ELR (cell line): ENCODE measurements at regions not wholly inside any gene's neighbourhood (a gene's known extent, or its start where the extent isn't known, plus 50 kb on each side); places are given as distances from the start of the nearest gene placed in this dataset.
"Not testable (repeated sequence)": the region's sequence is repeated elsewhere in the genome, so short reads cannot be mapped to it uniquely, and the experiment has no call there.

Source experiments
- DNase-seq: peaks from one replicate; pipeline ENCODE4 v3.0.0-alpha.2; 2015; ENCODE audit warnings: low read depth

DNA sequence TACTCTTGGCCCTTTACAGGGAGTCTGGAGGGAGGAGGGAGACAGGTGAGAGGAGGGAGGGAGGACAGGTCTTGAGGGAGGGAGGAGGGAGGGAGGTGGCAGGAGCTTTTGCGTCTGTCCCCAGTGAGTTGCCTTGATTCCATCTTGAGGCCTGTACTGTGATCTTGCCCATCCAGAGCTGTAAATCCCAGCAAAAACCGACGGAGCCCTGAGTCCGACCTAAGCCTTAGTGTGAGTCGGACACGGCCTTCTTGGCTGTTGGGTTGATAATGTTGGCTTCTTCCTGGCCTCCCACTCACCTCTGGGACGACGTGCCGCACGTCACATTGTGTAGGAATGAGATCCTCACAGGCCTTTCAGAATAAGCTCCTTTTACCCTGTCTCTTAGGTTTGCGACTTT, 72.5 kb downstream of the RGS12 start:
- no peak for DNase-seq

DNA sequence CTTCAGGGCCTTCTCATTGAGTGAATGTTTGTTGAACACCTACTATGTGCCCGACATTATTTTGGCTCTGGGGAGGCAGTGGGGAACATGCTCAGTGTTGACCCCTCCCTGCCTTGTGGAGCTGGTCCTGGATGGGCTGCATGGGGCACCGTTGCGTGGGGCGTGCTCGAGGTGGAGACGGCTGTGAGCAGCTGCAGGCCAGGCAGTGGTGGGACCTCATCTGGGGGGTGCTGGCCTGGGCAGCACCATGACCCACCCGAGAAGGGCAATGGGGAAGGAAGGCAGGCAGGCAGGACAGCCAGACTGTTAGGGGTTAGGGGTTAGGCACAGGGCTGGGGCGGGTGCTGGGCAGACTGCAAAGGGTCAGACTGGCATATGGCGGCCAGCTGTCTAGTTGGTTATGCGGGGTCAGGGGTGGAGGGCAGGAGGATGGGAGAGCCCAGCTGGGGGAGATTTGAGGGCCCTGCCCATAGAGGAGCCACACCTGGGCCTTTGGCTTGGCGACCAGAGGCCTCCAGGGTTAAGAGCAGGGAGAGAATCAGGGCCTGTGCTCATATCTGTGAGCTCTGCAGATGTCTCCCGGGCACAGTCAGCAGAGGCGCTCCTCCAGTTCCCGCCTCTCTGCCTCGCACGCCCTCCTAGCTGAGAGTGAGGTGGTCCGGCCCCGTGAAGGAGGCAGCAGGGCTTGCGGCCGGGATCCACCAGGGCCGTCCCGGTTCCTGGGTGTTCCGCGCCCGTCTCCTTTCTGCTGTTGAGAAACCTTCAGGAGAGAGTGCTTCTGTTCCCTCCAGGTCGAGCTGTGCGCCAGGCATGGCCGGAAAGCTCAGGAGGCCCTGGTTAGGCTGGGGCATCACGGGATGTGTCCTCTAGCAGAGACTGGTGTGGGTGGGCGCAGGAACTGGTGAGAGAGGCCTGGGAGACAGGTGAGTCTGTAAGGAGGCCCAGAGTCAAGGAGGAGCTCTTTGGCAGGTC, 73.3 kb downstream of the RGS12 start:
- DNase-seq = no peak

DNA sequence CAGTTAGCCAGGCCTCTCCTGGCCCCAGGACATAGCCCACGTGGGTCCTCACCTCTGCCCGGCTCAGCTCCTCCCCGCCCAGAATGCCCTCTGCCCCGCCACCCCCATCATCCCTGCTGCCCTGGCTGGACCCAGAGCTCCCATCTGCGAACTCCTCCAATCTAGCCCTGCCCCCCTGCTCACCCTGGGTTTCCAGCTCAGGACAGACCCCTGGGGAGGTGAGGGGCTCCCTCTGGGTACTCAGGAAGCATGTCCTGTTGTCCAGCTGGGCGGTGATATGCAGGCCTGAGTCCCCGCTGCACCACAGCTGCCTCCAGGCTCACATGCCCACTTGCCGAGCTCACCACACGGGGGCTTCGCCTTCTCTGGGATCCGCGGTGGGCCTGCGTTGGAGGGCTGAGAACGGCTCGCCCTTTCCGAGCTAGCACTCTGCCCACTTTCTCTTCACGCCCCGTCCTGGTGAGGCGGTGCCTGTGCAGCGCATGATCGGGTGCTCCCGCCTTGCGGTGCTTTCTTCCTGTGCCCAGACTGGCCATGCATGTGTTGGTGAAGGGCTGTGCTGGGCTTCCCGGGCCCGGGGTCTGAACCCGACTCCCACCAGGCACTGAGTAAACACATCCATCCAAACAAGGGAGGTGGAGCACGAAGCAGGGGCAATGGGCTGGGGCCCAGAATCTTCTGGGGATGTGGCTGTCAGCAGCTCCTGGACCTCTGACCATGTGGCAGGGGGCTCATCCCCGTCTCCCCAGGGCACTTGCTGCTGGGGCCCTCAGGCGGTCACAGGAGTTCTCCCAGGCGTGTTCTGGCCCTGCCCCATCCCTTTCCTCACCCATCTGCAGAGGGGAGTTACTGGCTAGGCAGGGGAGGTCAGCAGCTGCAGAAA, 74.3 kb downstream of the RGS12 start:
- DNase-seq = no peak

DNA sequence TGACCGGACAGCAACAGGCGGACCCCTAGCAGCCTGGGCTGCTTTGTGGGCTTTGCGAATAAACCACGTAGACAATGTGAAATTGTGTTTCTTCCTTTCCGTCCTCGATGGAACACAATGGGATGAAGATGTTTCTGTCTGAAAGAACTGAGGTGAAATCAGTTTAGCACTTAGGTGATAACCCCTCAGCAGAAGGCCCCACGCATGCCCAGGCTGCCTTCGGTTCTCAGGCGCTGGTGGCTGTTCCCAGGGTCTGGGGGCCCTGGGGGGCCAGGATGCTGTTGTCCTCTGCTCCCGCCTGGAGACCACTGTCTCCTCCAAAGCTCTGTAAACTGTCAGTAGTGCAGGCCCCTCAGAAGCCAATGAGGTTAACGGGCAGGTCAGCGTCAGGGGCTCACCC, 73.9 kb upstream of the HGFAC start:
- no peak for DNase-seq

DNA sequence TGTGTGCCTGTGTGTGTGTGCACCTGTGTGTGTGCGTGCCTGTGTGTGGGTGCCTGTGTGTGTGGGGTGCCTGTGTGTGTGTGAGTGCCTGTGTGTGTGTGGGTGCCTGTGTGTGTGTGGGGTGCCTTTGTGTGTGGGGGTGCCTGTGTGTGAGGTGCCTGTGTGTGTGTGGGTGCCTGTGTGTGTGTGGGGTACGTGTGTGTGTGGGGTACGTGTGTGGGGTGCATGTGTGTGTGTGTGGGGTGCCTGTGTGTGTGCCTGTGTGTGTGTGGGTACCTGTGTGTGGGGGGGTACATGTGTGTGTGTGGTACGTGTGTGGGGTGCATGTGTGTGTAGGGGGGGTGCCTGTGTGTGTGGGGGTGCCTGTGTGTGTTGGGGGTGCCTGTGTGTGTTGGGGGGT, 73.4 kb upstream of the HGFAC start:
- no peak for DNase-seq

DNA sequence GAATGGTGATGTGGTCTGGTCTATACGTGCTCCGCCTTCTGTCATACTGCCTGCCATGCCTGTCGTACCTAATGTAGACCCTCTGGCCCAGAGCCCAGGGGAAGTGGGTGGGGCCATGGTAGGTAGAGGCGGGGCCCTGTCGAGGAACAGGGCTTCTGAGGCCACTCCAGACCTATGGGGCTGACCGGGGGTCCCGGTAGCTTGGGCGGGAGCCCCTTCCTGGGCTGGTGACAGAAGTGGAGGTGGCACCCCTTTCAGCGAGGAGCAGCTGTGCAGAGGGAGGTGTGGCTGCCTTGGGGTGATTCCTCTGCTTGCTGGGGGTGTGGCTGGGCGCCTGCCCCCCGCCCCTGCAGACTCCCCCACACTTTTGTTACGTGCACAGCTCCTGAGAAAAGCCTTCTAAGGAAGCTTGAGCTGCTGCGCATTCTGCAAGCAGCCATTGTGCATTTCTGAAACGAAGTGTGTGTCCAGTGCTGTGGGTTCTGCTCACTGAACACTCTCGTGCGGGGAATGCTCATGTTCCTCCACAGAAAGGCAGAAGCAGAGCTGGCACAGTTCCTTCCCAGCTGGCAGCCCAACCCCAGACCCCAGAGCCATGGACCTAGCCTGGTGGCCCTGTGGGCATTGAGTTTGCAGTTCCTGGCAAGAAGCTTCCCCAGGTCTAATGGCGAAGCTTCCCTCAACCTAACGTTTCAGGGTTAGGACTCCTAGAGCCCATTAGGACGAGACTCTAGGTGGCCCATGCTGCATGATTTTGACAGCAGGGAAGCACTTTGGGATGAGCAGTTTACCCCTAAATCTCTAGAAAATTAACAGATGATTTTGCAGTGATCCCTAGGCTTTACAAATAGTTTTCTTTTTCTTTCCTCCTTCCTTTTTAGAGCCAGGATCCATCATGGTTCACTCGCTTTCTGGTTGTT, 72.7 kb upstream of the HGFAC start:
- DNase-seq = no peak

DNA sequence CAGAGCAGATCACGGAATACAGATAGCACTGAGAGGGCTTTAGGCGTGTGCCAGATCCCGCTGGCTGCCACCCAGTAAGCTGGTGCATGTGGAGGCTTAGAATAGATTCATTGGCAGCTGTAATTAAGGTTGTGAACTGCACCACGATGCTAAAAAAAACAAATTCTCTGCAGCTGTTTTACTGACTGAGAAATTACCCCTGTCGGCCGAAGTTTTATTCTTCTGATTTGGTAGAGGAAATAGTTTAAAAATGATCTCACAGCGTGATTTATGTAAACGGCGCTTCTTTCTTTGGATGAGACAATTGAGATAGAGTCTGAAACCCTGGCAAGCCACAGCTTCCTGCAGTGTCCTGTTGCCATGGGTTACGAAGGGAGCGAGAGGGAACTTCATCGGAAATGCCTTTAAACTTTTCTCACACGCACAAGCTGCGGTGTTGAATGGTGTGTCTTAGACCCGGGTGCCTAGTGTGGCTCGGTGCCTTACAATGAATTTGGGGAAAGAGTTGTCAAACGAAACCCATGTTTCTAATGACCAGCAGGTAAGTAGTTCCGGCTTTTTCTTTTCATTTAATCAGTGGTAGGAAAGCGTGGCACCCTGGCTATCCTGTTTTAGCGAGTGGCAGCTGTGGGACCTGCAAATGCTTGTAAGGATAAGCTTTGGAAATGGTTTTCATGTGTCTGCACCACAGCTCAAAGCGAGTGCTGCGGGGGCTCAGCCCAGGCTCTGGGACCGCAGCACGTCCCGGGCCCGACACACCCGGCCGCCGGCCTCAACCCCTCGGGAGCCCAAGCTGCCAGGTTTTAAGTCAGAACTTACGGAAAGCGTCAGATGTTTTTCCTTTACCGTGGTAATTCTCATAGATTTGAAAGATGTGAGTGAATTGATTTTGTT, 71.7 kb upstream of the HGFAC start:
- DNase-seq = peak; percentile 90

DNA sequence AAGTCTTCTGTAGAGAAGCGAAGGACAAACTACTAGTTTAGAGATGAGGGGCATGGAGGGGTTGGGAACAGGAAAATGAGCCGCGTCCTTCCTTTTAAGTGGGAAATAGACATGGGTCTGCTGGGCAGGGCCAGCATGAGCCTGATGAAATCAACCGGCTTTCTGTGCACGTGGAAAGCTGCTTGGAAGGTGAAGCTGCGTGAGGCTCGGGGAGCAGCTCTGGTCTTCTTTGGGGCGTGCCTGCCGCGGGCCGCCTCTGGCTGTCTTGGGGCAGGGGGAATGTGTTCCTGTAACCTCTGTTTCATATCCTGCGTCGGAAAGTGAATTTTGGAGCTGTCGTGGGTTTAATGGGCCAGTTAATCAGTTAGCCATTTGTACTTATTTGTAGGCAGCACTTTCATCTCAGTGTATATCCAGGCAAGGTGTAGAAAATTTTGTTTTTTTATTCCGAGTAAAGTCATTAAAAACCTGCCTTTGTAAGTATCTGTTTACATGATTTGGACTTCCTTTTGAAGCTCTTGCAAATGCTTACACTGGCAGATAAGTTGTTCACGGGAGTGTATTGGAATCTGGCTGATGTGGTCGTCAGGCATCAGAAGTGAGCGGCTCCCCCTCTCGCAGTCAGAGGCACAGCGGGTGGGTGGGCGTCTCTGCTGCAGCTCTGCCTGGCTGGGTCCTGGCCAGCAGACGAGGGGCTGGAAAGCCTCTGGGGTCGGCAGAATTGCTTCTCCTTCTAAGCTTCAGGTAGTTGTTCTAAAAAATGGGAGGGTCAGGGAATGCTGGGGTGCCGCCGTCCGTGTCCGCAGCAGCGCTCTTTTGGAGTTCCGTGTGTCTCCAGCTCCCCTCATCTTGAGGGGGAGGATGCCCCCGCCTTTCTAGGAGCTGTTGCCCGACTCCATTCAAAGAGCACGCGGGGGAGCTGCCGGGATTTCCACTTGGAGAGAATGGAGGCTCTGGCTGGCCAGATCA, 70.5 kb upstream of the HGFAC start:
- no peak for DNase-seq

DNA sequence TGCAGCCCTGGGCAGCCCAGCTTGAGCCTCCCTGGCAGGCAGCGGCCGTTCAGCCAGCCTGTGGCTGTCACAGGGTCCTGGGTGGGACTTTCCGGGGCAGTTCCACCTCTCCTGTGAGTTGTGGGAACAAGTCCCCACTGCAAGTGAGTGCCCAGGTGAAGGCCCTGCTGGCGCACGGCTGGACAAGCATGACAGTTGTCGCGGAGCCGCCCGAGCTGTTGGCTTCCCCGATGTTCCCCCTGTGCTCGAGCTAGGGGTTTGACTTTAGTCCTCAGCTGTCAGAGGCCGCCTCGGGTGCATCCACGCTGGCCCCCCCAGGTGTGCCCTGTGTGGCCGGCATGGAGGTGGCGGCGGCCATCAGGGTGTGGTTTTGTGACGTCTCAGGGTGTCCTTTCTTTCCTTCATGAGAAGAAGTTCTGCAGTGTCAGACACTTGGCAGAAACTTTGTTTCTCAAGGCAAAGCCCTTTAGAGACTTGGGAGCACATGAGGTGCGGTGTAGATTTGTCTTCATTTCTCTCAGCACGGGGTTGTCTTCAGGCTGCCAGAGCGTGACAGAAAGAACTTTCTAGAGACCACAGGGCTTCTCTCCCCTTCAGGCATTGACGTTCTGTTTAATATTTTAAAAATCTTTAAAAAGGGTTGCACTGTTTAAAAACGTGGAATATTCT, 69.4 kb upstream of the HGFAC start:
- DNase-seq = no peak

DNA sequence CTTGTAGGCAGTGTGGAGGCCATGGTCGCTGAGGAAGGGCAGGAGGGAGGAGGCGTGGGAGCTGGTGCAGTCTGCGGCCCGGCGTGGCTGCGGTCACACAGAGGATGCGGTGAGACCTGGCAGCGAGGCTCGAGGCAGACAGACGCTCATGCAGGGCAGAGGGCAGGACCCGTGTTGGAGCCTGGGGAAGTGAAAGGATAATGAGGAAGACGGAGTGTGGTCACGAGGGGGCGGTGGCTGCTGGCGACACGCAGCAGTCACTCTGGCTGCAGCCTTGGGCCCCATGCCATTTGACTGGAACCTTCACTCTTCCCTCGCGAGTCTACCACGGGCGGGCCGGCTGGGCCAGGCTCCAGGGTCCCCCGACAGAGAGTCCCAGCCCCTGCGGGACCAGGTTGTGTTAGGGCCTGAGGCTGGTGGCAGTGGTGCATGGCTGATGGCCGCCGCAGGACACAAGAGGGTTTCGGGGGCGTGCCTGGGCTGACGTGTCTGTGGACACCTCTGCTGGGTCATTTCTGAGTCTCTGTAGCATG, 68.8 kb upstream of the HGFAC start:
- no peak for DNase-seq

DNA sequence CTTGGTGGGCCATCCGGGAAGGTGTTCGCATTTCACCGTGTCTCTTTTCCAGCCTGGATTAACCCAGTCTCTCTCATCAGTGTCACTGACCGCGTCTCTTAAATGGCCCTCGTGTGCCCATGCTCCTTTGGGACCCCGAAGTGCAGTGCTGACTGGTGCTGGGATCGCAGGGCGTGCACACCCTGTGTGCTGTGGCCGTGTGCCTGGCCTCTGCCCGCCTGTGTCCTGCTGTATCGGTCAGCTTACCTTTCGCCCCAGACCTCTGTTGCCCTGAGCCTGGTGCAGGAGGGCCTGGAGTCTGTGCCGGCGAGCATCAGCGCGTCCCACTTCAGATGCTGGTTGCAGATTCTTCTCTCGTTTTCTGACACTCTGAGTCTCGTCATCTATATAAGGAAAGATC, 68.3 kb upstream of the HGFAC start:
- DNase-seq = no peak

DNA sequence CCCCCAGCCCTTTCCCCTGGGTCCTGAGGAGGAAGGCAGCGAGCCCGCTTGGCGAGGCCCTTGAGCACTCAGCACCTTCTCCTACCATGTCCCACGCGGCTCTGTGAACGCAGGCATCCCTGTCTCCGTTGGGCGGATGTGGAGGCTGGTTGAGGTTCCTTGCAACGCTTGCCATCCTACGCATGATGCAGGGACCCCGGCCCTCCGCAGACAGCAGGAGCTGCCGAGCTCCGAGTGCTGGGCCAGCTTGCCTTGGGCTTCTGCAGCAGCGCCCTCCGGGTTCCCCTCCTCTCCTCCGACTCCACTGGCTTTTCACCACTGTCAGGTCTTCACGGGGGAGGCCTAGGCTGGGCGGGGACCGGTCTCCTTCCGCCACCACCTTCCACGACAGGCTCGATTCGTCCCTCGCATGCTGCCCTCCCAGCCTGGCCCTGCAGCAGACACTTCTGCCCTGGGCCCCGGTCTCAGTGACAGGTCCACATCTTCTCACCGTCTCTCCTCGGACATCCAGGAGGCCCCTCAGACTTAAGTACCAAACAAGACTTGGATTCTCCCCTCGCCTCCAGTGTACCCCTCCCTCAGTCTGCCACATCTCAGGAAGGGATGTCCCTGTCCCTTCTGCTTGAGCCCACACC, 67.6 kb upstream of the HGFAC start:
- DNase-seq = no peak

DNA sequence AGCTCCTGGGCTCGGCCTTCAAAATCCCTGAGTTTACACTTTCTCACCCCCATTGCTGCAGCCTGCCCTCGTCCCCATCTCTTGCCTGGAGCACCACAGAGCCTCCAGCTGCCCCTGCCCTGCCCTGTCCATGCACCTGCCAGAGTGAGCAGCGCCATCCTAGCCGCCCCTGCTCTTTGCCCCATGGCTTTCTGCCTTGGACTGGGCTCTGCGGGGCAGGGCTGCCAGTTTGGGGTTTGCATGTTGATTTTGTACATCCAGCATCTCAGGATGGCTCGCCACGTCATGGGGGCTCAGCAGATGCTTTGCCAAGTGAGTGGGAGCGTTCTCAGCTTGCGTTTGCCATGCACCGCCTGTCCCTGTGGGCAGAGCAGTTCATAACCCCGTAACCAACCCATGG, 67.1 kb upstream of the HGFAC start:
- DNase-seq = no peak

DNA sequence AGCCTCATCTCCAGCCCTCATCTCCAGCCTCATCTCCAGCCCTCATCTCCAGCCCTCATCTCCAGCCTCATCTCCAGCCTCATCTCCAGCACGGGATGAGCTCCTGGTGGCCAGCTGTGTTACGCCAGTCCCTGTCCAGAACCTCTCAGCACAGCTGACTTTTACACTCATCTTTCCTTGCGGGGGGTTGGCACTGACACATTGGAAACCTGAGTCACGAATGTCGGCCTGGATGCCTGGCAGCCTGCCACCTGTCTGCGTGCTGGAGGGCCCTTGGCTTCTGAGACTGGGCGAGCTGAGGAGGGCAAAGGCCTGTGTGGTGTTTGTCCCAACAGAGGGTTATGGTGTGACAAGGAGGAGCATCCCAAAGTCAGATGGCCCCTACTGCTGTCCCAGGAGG, 66.1 kb upstream of the HGFAC start:
- DNase-seq = peak; percentile 95

DNA sequence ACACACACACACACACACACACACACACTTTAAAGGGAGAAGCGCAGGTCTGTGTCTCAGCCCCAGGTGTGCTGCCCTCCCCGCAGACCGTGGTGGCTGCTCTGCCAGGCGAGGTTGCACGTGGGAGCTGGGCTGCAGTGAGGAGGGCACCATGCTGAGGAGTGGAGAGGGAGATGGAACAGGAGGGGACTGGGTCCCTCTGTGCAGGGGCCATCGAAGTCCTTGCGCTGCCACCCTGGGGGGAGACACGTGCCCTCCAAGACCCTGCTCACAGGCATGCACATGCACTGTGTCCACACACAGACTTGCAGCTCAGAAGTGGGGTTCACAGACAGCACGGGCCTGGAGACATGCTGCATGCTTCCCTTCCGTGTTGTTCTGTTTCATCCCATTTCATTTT, 65.5 kb upstream of the HGFAC start:
- no peak for DNase-seq

DNA sequence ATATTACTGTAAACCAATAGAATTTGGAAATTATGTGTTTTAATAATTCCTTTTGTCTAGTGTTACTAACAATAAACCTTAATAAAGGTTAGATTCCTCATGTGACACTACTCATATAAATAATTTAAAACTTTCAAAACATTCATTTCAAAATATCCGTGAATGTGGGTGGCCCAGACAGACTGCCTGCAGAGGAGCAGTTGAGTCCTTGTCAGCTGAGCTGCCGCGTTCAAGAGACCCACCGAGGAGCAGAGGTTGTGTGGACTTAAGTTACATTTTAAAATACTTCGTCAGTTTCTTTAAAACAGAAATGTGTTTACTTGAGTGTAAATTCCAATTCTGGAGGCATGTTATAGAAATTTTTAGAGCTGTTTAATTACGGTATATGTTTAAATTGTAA, 64.2 kb upstream of the HGFAC start:
- DNase-seq = no peak

DNA sequence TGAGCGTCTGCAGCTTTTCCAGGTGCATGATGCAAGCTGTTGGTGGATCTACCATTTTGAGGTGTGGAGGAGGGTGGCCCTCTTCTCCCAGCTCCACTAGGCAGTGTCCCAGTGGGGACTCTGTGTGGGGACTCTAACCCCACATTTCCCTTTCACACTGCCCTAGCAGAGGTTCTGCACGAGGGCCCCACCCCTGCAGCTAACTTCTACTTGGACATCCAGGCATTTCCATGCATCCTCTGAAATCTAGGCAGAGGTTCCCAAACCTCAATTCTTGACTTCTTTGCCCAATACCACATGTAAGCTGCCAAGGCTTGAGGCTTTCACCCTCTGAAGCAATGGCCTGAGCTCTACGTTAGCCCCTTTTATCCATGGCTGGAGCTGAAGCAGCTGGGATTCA, 61.4 kb upstream of the HGFAC start:
- not testable (repeated sequence) for DNase-seq

DNA sequence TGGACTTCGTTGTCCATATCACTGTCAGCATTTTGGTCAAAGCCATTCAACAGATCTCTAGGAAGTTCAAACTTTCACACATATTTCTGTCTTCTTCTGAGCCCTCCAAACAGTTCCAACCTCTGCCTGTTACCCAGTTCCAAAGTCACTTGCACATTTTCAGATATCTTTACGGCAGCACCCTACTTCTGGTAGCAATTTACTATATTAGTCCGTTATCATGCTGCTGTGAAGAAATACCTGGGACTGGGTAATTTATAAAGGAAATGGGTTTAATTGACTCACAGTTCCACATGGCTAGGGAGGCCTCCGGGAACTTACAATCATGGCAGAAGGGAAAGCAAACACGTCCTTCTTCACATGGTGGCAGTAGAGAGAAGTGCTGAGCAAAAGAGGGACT, 60.6 kb upstream of the HGFAC start:
- DNase-seq = not testable (repeated sequence)
